ENCODE measurements at regions not wholly inside any gene's neighbourhood (a gene's known extent, or its start where the extent isn't known, plus 50 kb on each side); places are given as distances from the start of the nearest gene placed in this dataset.

- DNase-seq = no peak
Measured at GRCh38 chr4:36394352-36394903, 113.0 kb downstream of the DTHD1 start.

GRCh38 chr4:36399762-36400353 lies 118.4 kb downstream of the DTHD1 start:
- peak in 2 of 3 experiments; percentile 10 to 50 for DNase-seq

- DNase-seq = no peak
Measured at GRCh38 chr4:36402008-36402758, 120.8 kb downstream of the DTHD1 start.

- no peak for DNase-seq
Measured at GRCh38 chr4:36411338-36411737, 129.9 kb downstream of the DTHD1 start.

GRCh38 chr4:36414248-36414647 lies 132.8 kb downstream of the DTHD1 start:
- DNase-seq = peak in 2 of 3 experiments; percentile 5 to 57

- DNase-seq = no peak
Measured at GRCh38 chr4:36417146-36417545, 135.7 kb downstream of the DTHD1 start.

GRCh38 chr4:36420111-36420679 lies 138.8 kb downstream of the DTHD1 start:
- DNase-seq = no peak

GRCh38 chr4:36422607-36423006 lies 141.2 kb downstream of the DTHD1 start:
- DNase-seq = no peak

- no peak for DNase-seq
Measured at GRCh38 chr4:36426741-36427140, 145.3 kb downstream of the DTHD1 start.

- DNase-seq = no peak
Measured at GRCh38 chr4:36427696-36428095, 146.3 kb downstream of the DTHD1 start.

- no peak for DNase-seq
Measured at GRCh38 chr4:36432586-36432985, 151.2 kb downstream of the DTHD1 start.

GRCh38 chr4:36439556-36439955 lies 158.1 kb downstream of the DTHD1 start:
- DNase-seq = no peak

- no peak for DNase-seq
Measured at GRCh38 chr4:36445480-36445879, 164.1 kb downstream of the DTHD1 start.

GRCh38 chr4:36446275-36446674 lies 164.9 kb downstream of the DTHD1 start:
- no peak for DNase-seq

- DNase-seq = no peak
Measured at GRCh38 chr4:36461344-36461743, 179.9 kb downstream of the DTHD1 start.

GRCh38 chr4:36467670-36468069 lies 186.3 kb downstream of the DTHD1 start:
- no peak for DNase-seq

GRCh38 chr4:36471903-36472302 lies 190.5 kb downstream of the DTHD1 start:
- DNase-seq = no peak

- no peak for DNase-seq
Measured at GRCh38 chr4:36476135-36476534, 194.7 kb downstream of the DTHD1 start.

GRCh38 chr4:36477861-36478260 lies 196.4 kb downstream of the DTHD1 start:
- no peak for DNase-seq

GRCh38 chr4:36485885-36486284 lies 204.5 kb downstream of the DTHD1 start:
- DNase-seq = no peak

- no peak for DNase-seq
Measured at GRCh38 chr4:36489798-36490197, 208.4 kb downstream of the DTHD1 start.

- DNase-seq = no peak
Measured at GRCh38 chr4:36492041-36492440, 210.6 kb downstream of the DTHD1 start.

- no peak for DNase-seq
Measured at GRCh38 chr4:36492590-36492989, 211.2 kb downstream of the DTHD1 start.

GRCh38 chr4:36493251-36493650 lies 211.8 kb downstream of the DTHD1 start:
- no peak for DNase-seq
